ENCODE measurements at regions not wholly inside any gene's neighbourhood (a gene's known extent, or its start where the extent isn't known, plus 50 kb on each side); places are given as distances from the start of the nearest gene placed in this dataset.

GRCh38 chr11:129265125-129265788, 73.1 kb upstream of the ARHGAP32 start:
- no peak for DNase-seq

GRCh38 chr11:129264114-129264513, 72.0 kb upstream of the ARHGAP32 start:
- DNase-seq: no peak

DNA sequence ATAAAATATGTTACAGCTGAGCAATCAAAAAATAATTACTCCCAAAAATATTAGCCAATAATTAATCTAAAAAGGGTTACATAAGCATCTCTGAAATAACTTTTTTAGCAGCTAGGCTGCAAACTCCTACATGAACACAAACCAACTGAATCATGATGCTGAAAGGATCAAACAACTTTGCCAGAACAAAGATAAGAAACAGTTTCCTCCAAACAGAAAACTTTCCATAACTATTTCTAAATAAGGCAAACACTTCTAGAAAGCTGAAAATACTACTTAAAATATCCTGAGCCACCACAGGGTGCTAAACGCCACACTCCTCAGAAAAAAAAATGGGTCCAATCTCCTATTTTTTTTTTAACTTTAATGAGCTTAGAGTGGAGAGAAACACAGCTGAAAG, 68.6 kb upstream of the ARHGAP32 start:
- no peak for DNase-seq

- no peak for DNase-seq
These were observed 67.8 kb upstream of the ARHGAP32 start for GRCh38 chr11:129259931-129260348.

- DNase-seq: no peak
These were observed 66.1 kb upstream of the ARHGAP32 start for GRCh38 chr11:129258205-129258604.

DNA sequence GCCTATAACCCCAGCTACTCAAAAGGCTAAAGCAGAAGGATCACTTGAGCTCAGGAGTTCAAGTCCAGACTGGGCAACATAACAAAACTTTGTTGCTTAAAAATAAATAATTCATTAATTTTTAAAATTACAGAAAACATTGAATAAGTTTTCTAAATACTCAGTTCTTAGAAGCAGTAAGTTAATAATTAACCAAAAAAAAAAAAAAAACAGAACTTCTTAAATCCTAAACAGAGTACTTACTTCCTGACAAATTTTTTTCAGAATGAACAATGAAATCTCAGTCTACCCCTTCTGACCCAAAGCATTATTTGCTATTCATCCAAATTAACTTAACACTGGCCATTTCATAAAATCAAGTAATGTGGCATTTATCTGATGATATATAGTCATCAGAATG, 65.4 kb upstream of the ARHGAP32 start:
- no peak for DNase-seq

DNA sequence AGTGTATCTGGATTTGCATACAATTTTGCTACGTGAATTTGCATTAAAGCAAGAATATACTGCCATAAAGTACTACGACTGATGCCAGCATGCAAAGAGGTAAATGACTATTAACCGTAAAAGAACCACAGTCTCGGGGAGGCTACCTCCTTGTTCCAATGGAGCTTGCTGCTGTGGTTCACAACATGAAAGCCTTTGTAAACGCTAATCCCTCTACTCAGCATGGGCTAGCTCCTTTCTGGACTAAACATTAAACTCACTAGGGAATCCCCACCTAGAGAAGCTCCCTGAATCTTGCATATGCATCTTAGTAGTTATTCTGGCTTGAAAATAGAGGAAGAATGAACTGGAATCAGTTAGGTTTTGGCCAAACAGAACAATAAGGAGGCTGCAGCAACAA, 60.5 kb upstream of the ARHGAP32 start:
- DNase-seq: no peak

DNA sequence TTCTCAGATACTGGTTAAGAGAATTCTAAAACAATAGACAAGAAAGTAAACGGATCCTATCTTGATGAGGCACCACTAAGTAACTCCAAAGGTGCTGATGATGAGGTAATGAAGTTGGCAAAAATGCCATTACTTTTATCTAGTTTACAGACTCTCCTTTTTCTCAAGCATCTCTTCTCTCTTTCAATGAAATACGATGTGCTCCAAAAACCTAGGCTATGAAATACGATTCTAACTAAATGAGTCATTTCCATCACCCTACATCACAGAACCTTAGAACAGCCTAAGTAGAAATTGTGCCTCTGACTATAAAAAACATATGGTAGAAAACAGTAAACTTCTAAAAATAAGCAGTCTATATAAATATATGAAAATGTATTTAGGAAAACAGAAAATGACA, 58.9 kb upstream of the ARHGAP32 start:
- DNase-seq: no peak

DNA sequence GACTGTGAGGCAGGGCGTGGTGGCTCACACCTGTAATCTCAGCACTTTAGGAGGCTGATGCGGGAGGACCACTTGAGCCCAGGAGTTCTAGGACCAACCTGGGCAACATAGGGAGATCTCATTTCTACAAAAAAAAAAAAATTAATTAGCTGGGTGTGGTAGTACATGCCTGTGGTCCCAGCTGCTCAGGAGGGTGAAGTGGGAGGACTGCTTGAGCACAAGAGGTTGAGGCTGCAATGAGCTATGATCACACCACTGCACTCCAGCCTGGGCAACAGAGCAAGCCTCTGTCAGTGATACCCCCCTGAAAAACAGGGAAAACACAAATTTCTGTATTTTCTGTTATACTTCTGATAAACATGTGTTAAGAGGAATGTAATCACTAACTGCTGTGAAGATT, 57.8 kb upstream of the ARHGAP32 start:
- no peak for DNase-seq

GRCh38 chr11:129249351-129249750, 57.2 kb upstream of the ARHGAP32 start:
- DNase-seq: no peak

- DNase-seq: no peak
These were observed 56.5 kb upstream of the ARHGAP32 start for GRCh38 chr11:129248618-129249017.

DNA sequence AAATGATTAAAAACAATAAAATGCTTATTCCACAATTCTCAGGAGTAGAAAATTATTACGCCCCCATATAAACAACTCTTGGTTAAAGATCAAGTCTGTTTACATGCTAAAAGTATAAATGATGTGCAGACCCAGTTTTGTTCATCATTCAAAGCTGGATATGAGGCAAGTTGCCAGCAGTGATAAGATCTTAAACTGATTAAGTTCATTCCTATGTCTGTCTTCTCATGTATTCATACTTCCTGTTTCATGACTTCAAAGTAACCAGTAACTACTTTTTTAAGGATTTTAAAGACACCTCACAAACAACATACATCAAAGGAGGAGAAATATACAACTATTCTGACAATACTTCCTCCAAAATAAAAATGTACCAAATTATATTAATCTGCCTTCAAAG, 55.0 kb upstream of the ARHGAP32 start:
- no peak for DNase-seq

DNA sequence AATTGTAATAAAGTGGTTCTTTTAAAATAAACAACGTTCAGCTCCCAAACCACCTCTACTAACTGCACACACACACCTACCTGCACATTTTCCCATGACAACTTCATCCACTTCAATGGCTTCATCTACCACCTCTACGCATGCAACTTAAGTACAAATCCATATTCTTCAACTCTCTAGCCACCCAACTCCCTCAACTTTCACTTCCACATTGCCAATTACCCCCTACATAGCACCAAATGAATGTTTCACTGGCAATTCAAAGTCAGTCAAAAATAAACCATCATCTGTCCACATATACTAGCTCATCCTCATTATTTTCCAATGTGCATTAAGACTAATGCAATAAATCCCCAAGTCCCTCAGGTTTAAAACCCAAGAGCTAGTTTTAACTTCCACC, 50.7 kb upstream of the ARHGAP32 start:
- no peak for DNase-seq
